Endothelial cell (in vitro differentiated cells): ENCODE measurements at regions not wholly inside any gene's neighbourhood (a gene's known extent, or its start where the extent isn't known, plus 50 kb on each side); places are given as distances from the start of the nearest gene placed in this dataset.

ENCODE experiments used
- DNase-seq: peaks from one replicate; pipeline ENCODE4 v3.0.0; 2021; ENCODE audit warnings: low spot score
- H3K27ac Mint-ChIP-seq: one replicate; pipeline ENCODE4 v1.8.0; 2021; ENCODE audit warnings: mixed read lengths, inconsistent platforms; ENCODE audit not compliant: unreplicated experiment
- H3K27me3 Mint-ChIP-seq: one replicate; pipeline ENCODE4 v1.8.0; 2021; ENCODE audit warnings: mild to moderate bottlenecking, moderate library complexity, mixed read lengths, inconsistent platforms; ENCODE audit not compliant: unreplicated experiment
- H3K36me3 Mint-ChIP-seq: one replicate; pipeline ENCODE4 v1.8.0; 2021; ENCODE audit warnings: mild to moderate bottlenecking, low read depth, mixed read lengths, inconsistent platforms; ENCODE audit not compliant: unreplicated experiment
- H3K4me1 Mint-ChIP-seq: one replicate; pipeline ENCODE4 v1.8.0; 2021; ENCODE audit warnings: mild to moderate bottlenecking, mixed read lengths, inconsistent platforms; ENCODE audit not compliant: unreplicated experiment
- H3K4me3 Mint-ChIP-seq: one replicate; pipeline ENCODE4 v1.8.0; 2021; ENCODE audit warnings: mild to moderate bottlenecking, mixed read lengths, inconsistent platforms; ENCODE audit not compliant: unreplicated experiment
- H3K9me3 Mint-ChIP-seq: one replicate; pipeline ENCODE4 v1.8.0; 2021; ENCODE audit warnings: mixed read lengths, inconsistent platforms; ENCODE audit not compliant: unreplicated experiment
- CTCF ChIP-seq: fragments of 200-600 bp; sonication (generic); IDR thresholded peaks from one replicate; pipeline ENCODE4 v1.5.0; 2021; ENCODE audit warnings: antibody characterized with exemption; ENCODE audit not compliant: unreplicated experiment

DNA sequence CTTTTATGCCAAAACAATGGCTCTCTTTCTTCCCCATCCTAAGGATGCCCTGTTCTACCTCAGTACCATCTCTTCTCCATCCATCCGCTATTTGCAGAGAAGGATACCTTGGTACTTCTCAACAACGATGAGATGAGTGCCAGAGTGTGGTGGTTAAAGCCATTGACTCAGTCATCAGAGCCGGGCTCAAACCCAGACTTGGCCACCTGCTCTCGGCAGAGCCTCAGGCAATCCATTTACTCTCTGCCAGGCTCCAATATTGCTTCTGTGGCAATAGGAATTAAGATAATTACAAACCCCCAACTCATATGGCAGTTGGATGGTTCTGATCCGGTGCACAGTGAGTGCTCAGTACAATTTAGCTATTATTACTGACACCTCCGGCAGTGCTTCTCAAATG is 121.3 kb downstream of the PRLHR start:
- Mint-ChIP-seq H3K27me3 (peaks cover 3% of the 10 kb centered on the region), H3K27ac (no peak overlapping the region), H3K9me3 (no peaks in the 10 kb centered on the region), H3K36me3 (no peaks in the 10 kb centered on the region), H3K4me3 (no peak overlapping the region), H3K4me1 (no peaks in the 10 kb centered on the region)
- no peak for DNase-seq
- no peak for TF ChIP-seq CTCF

DNA sequence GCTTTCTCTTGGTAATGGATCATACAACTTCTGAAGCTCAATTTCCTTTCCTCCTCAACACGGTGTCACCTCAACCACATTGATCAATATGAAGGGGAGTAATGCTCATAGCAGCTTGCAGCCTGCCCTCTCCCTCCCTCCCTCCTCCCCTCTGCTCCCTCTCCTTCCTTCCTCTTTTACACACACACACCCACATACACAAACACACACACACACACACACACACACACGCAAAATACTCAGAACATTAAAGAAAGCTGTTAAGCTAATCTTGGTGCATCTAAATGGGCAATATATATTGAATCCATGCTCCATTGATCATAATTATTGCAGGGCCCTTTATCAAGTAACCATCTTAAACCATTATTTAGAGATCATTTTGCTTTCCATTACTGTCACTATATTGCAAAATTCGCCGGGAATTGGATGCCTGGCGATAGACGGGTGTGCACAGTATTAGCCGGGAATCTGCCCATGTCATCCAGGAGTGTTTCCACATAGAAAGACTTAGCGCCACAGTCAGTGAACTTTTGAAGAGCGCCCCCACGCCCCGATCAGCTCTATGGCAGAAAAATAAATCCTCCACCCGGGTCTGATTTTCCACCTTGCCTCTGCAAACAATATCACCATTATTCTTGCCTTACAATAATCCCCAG is 122.0 kb downstream of the PRLHR start:
- Mint-ChIP-seq H3K27ac (no peak overlapping the region), H3K9me3 (no peaks in the 10 kb centered on the region), H3K4me3 (no peak overlapping the region), H3K4me1 (no peaks in the 10 kb centered on the region), H3K36me3 (no peaks in the 10 kb centered on the region), H3K27me3 (peaks cover 4% of the 10 kb centered on the region)
- TF ChIP-seq CTCF = no peak
- no peak for DNase-seq

GRCh38 chr10:118472415-118473304 is 122.8 kb downstream of the PRLHR start:
- no peak overlapping the region for H3K4me3 Mint-ChIP-seq
- DNase-seq = no peak
- no peaks in the 10 kb centered on the region for H3K36me3 Mint-ChIP-seq
- TF ChIP-seq CTCF = no peak
- H3K27ac Mint-ChIP-seq = no peak overlapping the region
- no peaks in the 10 kb centered on the region for H3K9me3 Mint-ChIP-seq
- no peaks in the 10 kb centered on the region for H3K4me1 Mint-ChIP-seq
- peaks cover 4% of the 10 kb centered on the region for H3K27me3 Mint-ChIP-seq

DNA sequence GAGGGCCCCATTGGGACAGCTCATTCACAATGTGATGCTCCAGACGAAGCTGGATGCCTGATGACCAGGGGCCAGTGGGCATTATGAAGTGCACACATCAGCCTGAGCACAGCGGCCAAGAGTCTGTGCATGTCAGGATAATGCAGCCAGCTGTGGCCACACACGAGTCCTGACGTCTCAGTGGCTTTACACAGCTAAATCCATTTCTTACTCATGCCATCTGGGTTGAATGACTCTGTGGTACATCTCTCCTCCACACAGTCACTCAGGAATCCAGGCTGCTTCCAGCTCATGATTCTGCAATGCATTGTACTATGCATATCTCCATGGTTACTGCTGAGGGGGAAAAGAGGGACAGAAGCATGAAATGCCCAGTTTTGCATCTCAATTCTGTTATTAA is 123.6 kb downstream of the PRLHR start:
- Mint-ChIP-seq H3K27ac (no peak overlapping the region), H3K4me3 (no peak overlapping the region), H3K4me1 (no peaks in the 10 kb centered on the region), H3K36me3 (no peaks in the 10 kb centered on the region), H3K27me3 (peaks cover 4% of the 10 kb centered on the region), H3K9me3 (no peaks in the 10 kb centered on the region)
- no peak for DNase-seq
- TF ChIP-seq CTCF = no peak

- no peak for DNase-seq
- Mint-ChIP-seq H3K4me1 (no peaks in the 10 kb centered on the region), H3K36me3 (no peaks in the 10 kb centered on the region), H3K27me3 (peaks cover 4% of the 10 kb centered on the region), H3K4me3 (no peak overlapping the region), H3K9me3 (no peaks in the 10 kb centered on the region), H3K27ac (no peak overlapping the region)
- no peak for TF ChIP-seq CTCF
These were observed 125.0 kb downstream of the PRLHR start for GRCh38 chr10:118470470-118470869.
